ENCODE measurements at regions not wholly inside any gene's neighbourhood (a gene's known extent, or its start where the extent isn't known, plus 50 kb on each side); places are given as distances from the start of the nearest gene placed in this dataset.

GRCh38 chr12:30330565-30330964 lies 365.1 kb downstream of the IPO8 start:
- Histone ChIP-seq H2AK9ac (replicated peaks; ENCODE audit: low read depth, low read length, poor library complexity) (no peak overlapping the region), H4K8ac (ENCODE audit: low read depth in 2 of 2, low read length in 2 of 2) (no peak overlapping the region)
- ATAC-seq (ENCODE audit: low read depth) = no peak

More at GRCh38 chr12:30330565-30330964, 365.1 kb downstream of the IPO8 start:
- no peaks in the 10 kb centered on the region for H4K20me1 ChIP-seq (ENCODE audit: insufficient read depth, low read length)
- H2AFZ ChIP-seq (replicated peaks; ENCODE audit: low read length, poor library complexity) = no peak overlapping the region
- no peak overlapping the region for H3K18ac ChIP-seq (ENCODE audit: low read depth, low read length)
- in situ Hi-C loops (cut with MboI; ENCODE audit: low sequenced_read_pairs) = no loop called here
- ChIA-PET CTCF (no interaction called here), POLR2A (ENCODE audit: unreplicated experiment) (no interaction called here)
- H2BK5ac ChIP-seq (ENCODE audit: low read depth, low read length, poor library complexity, severe bottlenecking) = no peak overlapping the region
- no peak overlapping the region for H3K56ac ChIP-seq (ENCODE audit: extremely low read depth, insufficient read depth, low read length)
- no peak overlapping the region for H3K23ac ChIP-seq (ENCODE audit: low read depth, low read length)
- DNase-seq = no peak
- TF ChIP-seq POLR2A (IDR thresholded peaks at IDR 0.05; ENCODE audit: low read depth, low read length) (no peak), ELK1 (IDR thresholded peaks at IDR 0.05; ENCODE audit: borderline replicate concordance, low read depth, low read length) (no peak), NFE2L2 (IDR thresholded peaks at IDR 0.05; ENCODE audit: low read depth, low read length) (no peak), MXI1 (IDR thresholded peaks at IDR 0.05; ENCODE audit: borderline replicate concordance, low read depth, low read length) (no peak), RCOR1 (IDR thresholded peaks at IDR 0.05; ENCODE audit: insufficient replicate concordance, low read length) (no peak), USF2 (IDR thresholded peaks at IDR 0.05; ENCODE audit: low read depth, low read length) (no peak), CEBPB (IDR thresholded peaks at IDR 0.05; ENCODE audit: low read depth, low read length) (no peak), CTCF (conservative IDR thresholded peaks at IDR 0.05; ENCODE audit: low read depth, low read length) (no peak), FOS (IDR thresholded peaks at IDR 0.05; ENCODE audit: low read depth, low read length) (no peak)
- H2BK120ac ChIP-seq (ENCODE audit: low read depth, low read length) = no peak overlapping the region
- H3K79me1 ChIP-seq (ENCODE audit: low read depth in 1 of 2, low read length in 2 of 2) = no peaks in the 10 kb centered on the region
- no peak overlapping the region for H3K27ac ChIP-seq (ENCODE audit: insufficient read depth, low read length)
- H3K4me1 ChIP-seq (ENCODE audit: control insufficient read depth, insufficient read depth, low read length) = no peaks in the 10 kb centered on the region
- no peaks in the 10 kb centered on the region for H3K36me3 ChIP-seq (ENCODE audit: control insufficient read depth, insufficient read depth, low read length)
- BruUV-seq (replicated peaks) = no TSS peak
- no peaks in the 10 kb centered on the region for H3K27me3 ChIP-seq (ENCODE audit: control insufficient read depth, insufficient read depth, low read length)
- dilution Hi-C loops (cut with HindIII; ENCODE audit: low sequenced_read_pairs, unreplicated experiment) = no loop called here
- H4K5ac ChIP-seq (ENCODE audit: low read depth, low read length) = no peak overlapping the region
- H3K4ac ChIP-seq (ENCODE audit: low read depth, low read length) = no peak overlapping the region
- no peak overlapping the region for H2AK5ac ChIP-seq (ENCODE audit: low read depth, low read length)
- H3K4me2 ChIP-seq (ENCODE audit: low read depth, low read length) = no peak overlapping the region
- H3K9ac ChIP-seq (ENCODE audit: low read depth, low read length) = no peak overlapping the region
- H3K4me3 ChIP-seq (ENCODE audit: insufficient read depth, low read depth, low read length) = no peak overlapping the region
- no peaks in the 10 kb centered on the region for H3K9me1 ChIP-seq (ENCODE audit: insufficient read depth, low read length)
- no peak overlapping the region for H2BK15ac ChIP-seq (ENCODE audit: low read depth, low read length)
- no peak overlapping the region for H4K91ac ChIP-seq (ENCODE audit: insufficient read depth, low read depth, low read length)
- intact Hi-C loops (cut with micrococcal nuclease) = no loop called here
- H2BK20ac ChIP-seq (ENCODE audit: low read depth, low read length) = no peak overlapping the region
- no peak overlapping the region for H3K14ac ChIP-seq (replicated peaks; ENCODE audit: low read depth, low read length)
- H3K9me3 ChIP-seq (ENCODE audit: control insufficient read depth, insufficient read depth, low read length) = no peaks in the 10 kb centered on the region
